ENCODE measurements at regions not wholly inside any gene's neighbourhood (a gene's known extent, or its start where the extent isn't known, plus 50 kb on each side); places are given as distances from the start of the nearest gene placed in this dataset.

- no peaks in the 10 kb centered on the region for H3K27me3 Mint-ChIP-seq
- DNase-seq (no peak), ATAC-seq (ENCODE audit: poor library complexity) (no peak)
- no peak overlapping the region for H3K4me3 Mint-ChIP-seq
- ChIA-PET CTCF (no interaction called here), POLR2A (no interaction called here)
- H3K4me1 Mint-ChIP-seq (ENCODE audit: low read depth), result no peaks in the 10 kb centered on the region
- Histone ChIP-seq H3K4me3 (ENCODE audit: low read length) (no peak overlapping the region), H3K36me3 (ENCODE audit: insufficient read depth, low read length) (no peaks in the 10 kb centered on the region), H3K27me3 (ENCODE audit: control insufficient read depth in 1 of 2, insufficient read depth in 2 of 2, low read length in 2 of 2) (no peaks in the 10 kb centered on the region), H3K4me1 (ENCODE audit: insufficient read depth, low read length) (no peaks in the 10 kb centered on the region), H3K27ac (ENCODE audit: low read depth in 1 of 2, low read length in 2 of 2) (no peak overlapping the region), H3K9me3 (ENCODE audit: control insufficient read depth in 1 of 2, insufficient read depth in 1 of 2, low read length in 2 of 2) (no peaks in the 10 kb centered on the region)
- TF ChIP-seq, protein P1, sequence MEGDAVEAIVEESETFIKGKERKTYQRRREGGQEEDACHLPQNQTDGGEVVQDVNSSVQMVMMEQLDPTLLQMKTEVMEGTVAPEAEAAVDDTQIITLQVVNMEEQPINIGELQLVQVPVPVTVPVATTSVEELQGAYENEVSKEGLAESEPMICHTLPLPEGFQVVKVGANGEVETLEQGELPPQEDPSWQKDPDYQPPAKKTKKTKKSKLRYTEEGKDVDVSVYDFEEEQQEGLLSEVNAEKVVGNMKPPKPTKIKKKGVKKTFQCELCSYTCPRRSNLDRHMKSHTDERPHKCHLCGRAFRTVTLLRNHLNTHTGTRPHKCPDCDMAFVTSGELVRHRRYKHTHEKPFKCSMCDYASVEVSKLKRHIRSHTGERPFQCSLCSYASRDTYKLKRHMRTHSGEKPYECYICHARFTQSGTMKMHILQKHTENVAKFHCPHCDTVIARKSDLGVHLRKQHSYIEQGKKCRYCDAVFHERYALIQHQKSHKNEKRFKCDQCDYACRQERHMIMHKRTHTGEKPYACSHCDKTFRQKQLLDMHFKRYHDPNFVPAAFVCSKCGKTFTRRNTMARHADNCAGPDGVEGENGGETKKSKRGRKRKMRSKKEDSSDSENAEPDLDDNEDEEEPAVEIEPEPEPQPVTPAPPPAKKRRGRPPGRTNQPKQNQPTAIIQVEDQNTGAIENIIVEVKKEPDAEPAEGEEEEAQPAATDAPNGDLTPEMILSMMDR (IDR thresholded peaks at IDR 0.05), result no peak
- H3K36me3 Mint-ChIP-seq (ENCODE audit: low read depth), result no peaks in the 10 kb centered on the region
- intact Hi-C loops (cut with DNase I, micrococcal nuclease), result loop anchor here (5.0 to 10.0 kb wide), 3 partner anchors 595 to 1895 kb away; no protein-coding TSS in a partner anchor
- H3K9me3 Mint-ChIP-seq, result no peaks in the 10 kb centered on the region
- no peak overlapping the region for H3K27ac Mint-ChIP-seq
Observed at GRCh38 chr12:74689929-74690328, 152.3 kb downstream of the ATXN7L3B start.

DNA sequence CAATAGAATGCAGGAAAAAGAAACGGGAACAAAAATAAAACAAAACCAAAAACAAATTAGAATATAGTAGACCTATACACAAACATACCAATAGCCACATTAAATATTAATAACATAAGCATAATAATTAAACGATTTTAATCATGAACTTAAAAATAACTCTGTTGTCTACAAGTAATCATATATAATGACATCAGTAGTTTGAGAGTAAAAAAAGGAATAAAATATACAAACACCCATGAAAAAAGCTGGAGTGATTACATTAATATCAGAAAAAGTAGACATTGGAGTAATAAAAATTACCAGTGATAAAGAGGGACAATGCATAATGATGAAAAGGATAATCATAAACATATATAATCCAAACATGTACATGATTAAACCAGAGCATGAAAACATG, 181.8 kb downstream of the ATXN7L3B start:
- no peaks in the 10 kb centered on the region for H3K27me3 ChIP-seq (ENCODE audit: control insufficient read depth in 1 of 2, insufficient read depth in 2 of 2, low read length in 2 of 2)
- DNase-seq (no peak), ATAC-seq (ENCODE audit: poor library complexity) (no peak)
- TF ChIP-seq, protein P1 (IDR thresholded peaks at IDR 0.05), result no peak
- H3K4me3 Mint-ChIP-seq, result no peak overlapping the region
- H3K36me3 Mint-ChIP-seq (ENCODE audit: low read depth), result no peaks in the 10 kb centered on the region
- POLR2A ChIA-PET, result no interaction called here
- H3K4me1 Mint-ChIP-seq (ENCODE audit: low read depth), result no peaks in the 10 kb centered on the region
- H3K27me3 Mint-ChIP-seq, result no peaks in the 10 kb centered on the region
- intact Hi-C loops (cut with DNase I, micrococcal nuclease), result no loop called here
- H3K36me3 ChIP-seq (ENCODE audit: insufficient read depth, low read length), result no peaks in the 10 kb centered on the region
- H3K27ac ChIP-seq (ENCODE audit: low read depth in 1 of 2, low read length in 2 of 2), result no peak overlapping the region
- no peak overlapping the region for H3K4me3 ChIP-seq (ENCODE audit: low read length)
- H3K9me3 ChIP-seq (ENCODE audit: control insufficient read depth in 1 of 2, insufficient read depth in 1 of 2, low read length in 2 of 2), result no peaks in the 10 kb centered on the region
- no peaks in the 10 kb centered on the region for H3K9me3 Mint-ChIP-seq
- H3K27ac Mint-ChIP-seq, result no peak overlapping the region
- CTCF ChIA-PET, result no interaction called here
- no peaks in the 10 kb centered on the region for H3K4me1 ChIP-seq (ENCODE audit: insufficient read depth, low read length)

DNA sequence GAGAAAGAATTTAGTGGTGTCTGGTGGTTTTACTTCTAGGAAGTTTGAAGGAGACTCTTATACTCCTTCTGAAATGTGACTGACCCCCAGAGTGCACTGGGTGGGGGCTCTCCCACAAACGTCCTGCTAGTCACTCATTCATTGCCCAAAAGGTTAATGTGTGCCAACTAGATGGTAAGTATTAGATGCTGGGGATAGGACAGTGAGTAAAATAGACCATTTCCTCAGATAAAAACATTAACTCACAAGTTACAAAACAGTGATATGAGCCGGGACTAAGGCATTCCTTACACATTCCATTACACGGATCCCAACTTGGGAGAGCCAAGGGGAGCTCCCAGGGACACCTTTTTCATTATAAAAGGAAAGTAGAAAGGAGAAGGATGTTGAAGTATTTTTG, 185.1 kb downstream of the ATXN7L3B start:
- Mint-ChIP-seq H3K27ac (no peak overlapping the region), H3K9me3 (no peaks in the 10 kb centered on the region), H3K4me3 (no peak overlapping the region), H3K36me3 (ENCODE audit: low read depth) (no peaks in the 10 kb centered on the region), H3K4me1 (ENCODE audit: low read depth) (no peaks in the 10 kb centered on the region), H3K27me3 (no peaks in the 10 kb centered on the region)
- ChIA-PET CTCF (interaction anchor here (0.7 kb wide), 1 partner anchor 1171 kb away, joined by 3 read pairs; no protein-coding TSS in a partner anchor), POLR2A (no interaction called here)
- TF ChIP-seq, protein P1 (IDR thresholded peaks at IDR 0.05), result no peak
- no peak overlapping the region for H3K4me3 ChIP-seq (ENCODE audit: low read length)
- DNase-seq, result no peak
- H3K36me3 ChIP-seq (ENCODE audit: insufficient read depth, low read length), result no peaks in the 10 kb centered on the region
- no peaks in the 10 kb centered on the region for H3K4me1 ChIP-seq (ENCODE audit: insufficient read depth, low read length)
- H3K27ac ChIP-seq (ENCODE audit: low read depth in 1 of 2, low read length in 2 of 2), result no peak overlapping the region
- H3K27me3 ChIP-seq (ENCODE audit: control insufficient read depth in 1 of 2, insufficient read depth in 2 of 2, low read length in 2 of 2), result no peaks in the 10 kb centered on the region
- intact Hi-C loops (cut with DNase I, micrococcal nuclease), result no loop called here
- H3K9me3 ChIP-seq (ENCODE audit: control insufficient read depth in 1 of 2, insufficient read depth in 1 of 2, low read length in 2 of 2), result no peaks in the 10 kb centered on the region
- no peak for ATAC-seq (ENCODE audit: poor library complexity)
